Esophagus muscularis mucosa (tissue), 3 donors: ENCODE measurements at regions not wholly inside any gene's neighbourhood (a gene's known extent, or its start where the extent isn't known, plus 50 kb on each side); places are given as distances from the start of the nearest gene placed in this dataset.

ENCODE experiments used
- POLR2AphosphoS5 ChIP-seq, 2 donors: sonication (generic); formaldehyde crosslinking; IDR thresholded peaks; one replicate each; pipeline ENCODE4 v1.6.1; 2017; ENCODE audit warnings: antibody characterized with exemption in 2 of 2
- TF ChIP-seq, protein P1 (sequence below), 3 experiments: fragments of 200-600 bp in 2 of 3; fragments of 450-650 bp in 1 of 3; sonication (generic) in 2 of 3; IDR thresholded peaks; one replicate each; pipeline ENCODE4 v1.5.1; 2017 to 2019; ENCODE audit warnings: antibody characterized with exemption in 3 of 3, mild to moderate bottlenecking in 2 of 3, moderate library complexity in 1 of 3

- TF ChIP-seq POLR2AphosphoS5 (IDR thresholded peaks at IDR 0.05) = no peak
- TF ChIP-seq, protein P1, sequence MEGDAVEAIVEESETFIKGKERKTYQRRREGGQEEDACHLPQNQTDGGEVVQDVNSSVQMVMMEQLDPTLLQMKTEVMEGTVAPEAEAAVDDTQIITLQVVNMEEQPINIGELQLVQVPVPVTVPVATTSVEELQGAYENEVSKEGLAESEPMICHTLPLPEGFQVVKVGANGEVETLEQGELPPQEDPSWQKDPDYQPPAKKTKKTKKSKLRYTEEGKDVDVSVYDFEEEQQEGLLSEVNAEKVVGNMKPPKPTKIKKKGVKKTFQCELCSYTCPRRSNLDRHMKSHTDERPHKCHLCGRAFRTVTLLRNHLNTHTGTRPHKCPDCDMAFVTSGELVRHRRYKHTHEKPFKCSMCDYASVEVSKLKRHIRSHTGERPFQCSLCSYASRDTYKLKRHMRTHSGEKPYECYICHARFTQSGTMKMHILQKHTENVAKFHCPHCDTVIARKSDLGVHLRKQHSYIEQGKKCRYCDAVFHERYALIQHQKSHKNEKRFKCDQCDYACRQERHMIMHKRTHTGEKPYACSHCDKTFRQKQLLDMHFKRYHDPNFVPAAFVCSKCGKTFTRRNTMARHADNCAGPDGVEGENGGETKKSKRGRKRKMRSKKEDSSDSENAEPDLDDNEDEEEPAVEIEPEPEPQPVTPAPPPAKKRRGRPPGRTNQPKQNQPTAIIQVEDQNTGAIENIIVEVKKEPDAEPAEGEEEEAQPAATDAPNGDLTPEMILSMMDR (IDR thresholded peaks at IDR 0.05) = no peak
Measured at GRCh38 chr3:14329842-14330241, 72.6 kb upstream of the SLC6A6 start.
